ENCODE measurements at regions not wholly inside any gene's neighbourhood (a gene's known extent, or its start where the extent isn't known, plus 50 kb on each side); places are given as distances from the start of the nearest gene placed in this dataset.

GRCh38 chr13:100961186-100961585, 286.6 kb upstream of the TMTC4 start (continued):
- TF ChIP-seq MGA (IDR thresholded peaks at IDR 0.05) = no peak
- TF ChIP-seq CC2D1A (IDR thresholded peaks at IDR 0.05) = no peak
- no peak for TF ChIP-seq HMBOX1 (IDR thresholded peaks at IDR 0.05)
- no peak for TF ChIP-seq ATF7 (IDR thresholded peaks at IDR 0.05)
- TF ChIP-seq SIRT6 (IDR thresholded peaks at IDR 0.05; ENCODE audit: low read depth, low read length) = no peak
- no peak for TF ChIP-seq MXD1 (CRISPR knock-in tag; IDR thresholded peaks at IDR 0.05; ENCODE audit: borderline replicate concordance, poor library complexity, severe bottlenecking)
- TF ChIP-seq RUNX1 (IDR thresholded peaks at IDR 0.05; ENCODE audit: low read depth) = no peak
- TF ChIP-seq ZNF655 (CRISPR knock-in tag; IDR thresholded peaks at IDR 0.05) = no peak
- TF ChIP-seq ZNF589 (CRISPR knock-in tag; IDR thresholded peaks at IDR 0.05; ENCODE audit: low read depth) = no peak
- no peak for TF ChIP-seq CBX5 (IDR thresholded peaks at IDR 0.05; ENCODE audit: borderline replicate concordance, low read depth)
